HEK293 (cell line): ENCODE measurements at regions not wholly inside any gene's neighbourhood (a gene's known extent, or its start where the extent isn't known, plus 50 kb on each side); places are given as distances from the start of the nearest gene placed in this dataset.

Experiments used
- CTCF ChIA-PET: fragments of 350-600 bp; formaldehyde crosslinking; extraction: SDS; loops from one replicate; lab custom pipeline; 2021; ENCODE audit warnings: antibody characterized with exemption; lab: Yijun Ruan, JAX
- POLR2A ChIA-PET: fragments of 300-600 bp; formaldehyde crosslinking; extraction: SDS; loops from one replicate; lab custom pipeline; 2020; ENCODE audit warnings: antibody characterized with exemption, inconsistent platforms; lab: Yijun Ruan, JAX
- H3K27ac ChIP-seq: fragments of 200-500 bp; sonication (Bioruptor generic); 2 replicates; pipeline ENCODE4 v1.5.1; 2014; ENCODE audit warnings: low read depth, low read length, control low read depth, inconsistent platforms; ENCODE audit errors: extremely low read depth
- H3K36me3 ChIP-seq, 2 experiments: fragments of 200-500 bp in 1 of 2; sonication (Bioruptor generic) in 1 of 2; 1 replicate in 1 of 2; 2 replicates in 1 of 2; pipeline ENCODE4 v1.5.1; 2014 to 2017; ENCODE audit warnings: inconsistent platforms in 2 of 2, low read length in 2 of 2; ENCODE audit not compliant: control insufficient read depth in 2 of 2, insufficient read depth in 1 of 2
- H3K4me1 ChIP-seq: fragments of 200-500 bp; sonication (Bioruptor generic); 2 replicates; pipeline ENCODE4 v1.5.1; 2014; ENCODE audit warnings: mild to moderate bottlenecking, low read length, inconsistent platforms; ENCODE audit not compliant: control insufficient read depth, insufficient read depth
- H3K4me3 ChIP-seq: 2 replicates; pipeline ENCODE4 v1.5.1; 2011; ENCODE audit warnings: low read depth, mild to moderate bottlenecking, control low read depth, low read length, moderate library complexity
- H3K9me3 ChIP-seq: fragments of 200-500 bp; sonication (Bioruptor generic); 2 replicates; pipeline ENCODE4 v1.5.1; 2014; ENCODE audit warnings: low read depth, low read length, inconsistent platforms; ENCODE audit not compliant: control insufficient read depth, insufficient read depth
- ATF2 ChIP-seq: fragments of 450-650 bp; formaldehyde crosslinking; IDR thresholded peaks from 2 replicates; pipeline ENCODE4 v1.5.1; 2016; ENCODE audit warnings: missing biosample characterization, missing genetic modification characterization, low read depth
- BCL11A ChIP-seq: fragments of 450-650 bp; formaldehyde crosslinking; IDR thresholded peaks from 2 replicates; pipeline ENCODE4 v1.5.1; 2016; ENCODE audit warnings: low read depth, missing biosample characterization, missing genetic modification characterization
- BCL11B ChIP-seq: fragments of 450-650 bp; formaldehyde crosslinking; IDR thresholded peaks from 2 replicates; pipeline ENCODE4 v1.5.1; 2016; ENCODE audit warnings: low read depth, missing biosample characterization, missing genetic modification characterization
- HOXC10 ChIP-seq: sonication (generic); formaldehyde crosslinking; IDR thresholded peaks from 2 replicates; pipeline ENCODE4 v1.8.1; 2023; ENCODE audit warnings: mild to moderate bottlenecking, missing genetic modification reagents
- KLF1 ChIP-seq: fragments of 450-650 bp; formaldehyde crosslinking; IDR thresholded peaks from 2 replicates; pipeline ENCODE4 v1.5.1; 2016; ENCODE audit warnings: missing biosample characterization, missing genetic modification characterization
- KLF10 ChIP-seq: fragments of 450-650 bp; IDR thresholded peaks from 2 replicates; pipeline ENCODE4 v1.5.1; 2018; ENCODE audit warnings: missing biosample characterization, mild to moderate bottlenecking, missing genetic modification characterization
- OVOL3 ChIP-seq: fragments of 450-650 bp; formaldehyde crosslinking; IDR thresholded peaks from 2 replicates; pipeline ENCODE4 v1.5.1; 2016; ENCODE audit warnings: missing biosample characterization, missing genetic modification characterization
- ZBTB11 ChIP-seq: fragments of 450-650 bp; formaldehyde crosslinking; conservative IDR thresholded peaks from 2 replicates; pipeline ENCODE4 v1.5.1; 2016; ENCODE audit warnings: low read depth, missing biosample characterization, missing genetic modification characterization
- ZFP37 ChIP-seq: fragments of 450-650 bp; formaldehyde crosslinking; IDR thresholded peaks from 2 replicates; pipeline ENCODE4 v1.5.1; 2016; ENCODE audit warnings: missing biosample characterization, missing genetic modification characterization
- ZFP69B ChIP-seq: fragments of 450-650 bp; formaldehyde crosslinking; IDR thresholded peaks from 2 replicates; pipeline ENCODE4 v1.5.1; 2016; ENCODE audit warnings: missing biosample characterization, missing genetic modification characterization
- ZNF146 ChIP-seq: fragments of 450-650 bp; formaldehyde crosslinking; IDR thresholded peaks from 2 replicates; pipeline ENCODE4 v1.5.1; 2016; ENCODE audit warnings: missing biosample characterization, missing genetic modification characterization
- ZNF18 ChIP-seq: fragments of 450-650 bp; formaldehyde crosslinking; IDR thresholded peaks from 2 replicates; pipeline ENCODE4 v1.5.1; 2016; ENCODE audit warnings: missing biosample characterization, missing genetic modification characterization
- ZNF311 ChIP-seq: fragments of 450-650 bp; formaldehyde crosslinking; IDR thresholded peaks from 2 replicates; pipeline ENCODE4 v1.5.1; 2017; ENCODE audit warnings: missing biosample characterization, missing genetic modification characterization, borderline replicate concordance
- ZNF391 ChIP-seq: fragments of 450-650 bp; formaldehyde crosslinking; IDR thresholded peaks from 2 replicates; pipeline ENCODE4 v1.5.1; 2016; ENCODE audit warnings: low read depth, missing biosample characterization, missing genetic modification characterization, borderline replicate concordance
- ZNF394 ChIP-seq: fragments of 450-650 bp; formaldehyde crosslinking; IDR thresholded peaks from 2 replicates; pipeline ENCODE4 v1.5.1; 2016; ENCODE audit warnings: missing biosample characterization, missing genetic modification characterization, mild to moderate bottlenecking, moderate library complexity, borderline replicate concordance
- ZNF416 ChIP-seq: fragments of 450-650 bp; formaldehyde crosslinking; IDR thresholded peaks from 2 replicates; pipeline ENCODE4 v1.5.1; 2016; ENCODE audit warnings: missing biosample characterization, missing genetic modification characterization
- ZNF473 ChIP-seq: fragments of 450-650 bp; formaldehyde crosslinking; IDR thresholded peaks from 2 replicates; pipeline ENCODE4 v1.5.1; 2017; ENCODE audit warnings: missing biosample characterization, missing genetic modification characterization
- ZNF521 ChIP-seq: fragments of 450-650 bp; formaldehyde crosslinking; IDR thresholded peaks from 2 replicates; pipeline ENCODE4 v1.5.1; 2017; ENCODE audit warnings: missing biosample characterization, mild to moderate bottlenecking, missing genetic modification characterization
- ZNF529 ChIP-seq: fragments of 450-650 bp; formaldehyde crosslinking; IDR thresholded peaks from 2 replicates; pipeline ENCODE4 v1.5.1; 2017; ENCODE audit warnings: missing genetic modification characterization, missing biosample characterization; ENCODE audit not compliant: insufficient replicate concordance
- ZNF530 ChIP-seq: fragments of 450-650 bp; formaldehyde crosslinking; IDR thresholded peaks from 2 replicates; pipeline ENCODE4 v1.5.1; 2016; ENCODE audit warnings: low read depth, missing biosample characterization, missing genetic modification characterization
- ZNF555 ChIP-seq: fragments of 450-650 bp; formaldehyde crosslinking; conservative IDR thresholded peaks from 2 replicates; pipeline ENCODE4 v1.5.1; 2017; ENCODE audit warnings: missing biosample characterization, mild to moderate bottlenecking, missing genetic modification characterization, inconsistent platforms
- ZNF560 ChIP-seq: fragments of 450-650 bp; formaldehyde crosslinking; IDR thresholded peaks from 2 replicates; pipeline ENCODE4 v1.5.1; 2017; ENCODE audit warnings: missing biosample characterization, missing genetic modification characterization, borderline replicate concordance
- ZNF571 ChIP-seq: fragments of 450-650 bp; formaldehyde crosslinking; IDR thresholded peaks from 2 replicates; pipeline ENCODE4 v1.5.0; 2017; ENCODE audit warnings: missing biosample characterization, missing genetic modification characterization
- ZNF585B ChIP-seq: fragments of 450-650 bp; formaldehyde crosslinking; IDR thresholded peaks from 2 replicates; pipeline ENCODE4 v1.5.1; 2016; ENCODE audit warnings: missing biosample characterization, missing genetic modification characterization
- ZNF600 ChIP-seq: fragments of 450-650 bp; formaldehyde crosslinking; IDR thresholded peaks from 2 replicates; pipeline ENCODE4 v1.5.1; 2016; ENCODE audit warnings: missing biosample characterization, missing genetic modification characterization
- ZNF654 ChIP-seq: fragments of 450-650 bp; formaldehyde crosslinking; IDR thresholded peaks from 2 replicates; pipeline ENCODE4 v1.5.1; 2016; ENCODE audit warnings: low read depth, missing biosample characterization, missing genetic modification characterization
- ZNF692 ChIP-seq: fragments of 450-650 bp; formaldehyde crosslinking; IDR thresholded peaks from 2 replicates; pipeline ENCODE4 v1.5.1; 2016; ENCODE audit warnings: missing biosample characterization, missing genetic modification characterization
- ZNF704 ChIP-seq: fragments of 450-650 bp; formaldehyde crosslinking; IDR thresholded peaks from 2 replicates; pipeline ENCODE4 v1.5.1; 2016; ENCODE audit warnings: missing biosample characterization, missing genetic modification characterization
- ZSCAN30 ChIP-seq: fragments of 450-650 bp; IDR thresholded peaks from 2 replicates; pipeline ENCODE4 v1.5.1; 2018; ENCODE audit warnings: missing biosample characterization, mild to moderate bottlenecking, missing genetic modification characterization, moderate library complexity

GRCh38 chr1:59078070-59078800, 218.7 kb upstream of the FGGY start:
- Histone ChIP-seq H3K27ac (peak overlapping the region; percentile 84), H3K4me3 (no peak overlapping the region), H3K4me1 (peaks cover 23% of the 10 kb centered on the region), H3K9me3 (no peaks in the 10 kb centered on the region), H3K36me3 (no peaks in the 10 kb centered on the region)
- ChIA-PET POLR2A (interaction anchor here (0.6 to 3.0 kb wide), 3 partner anchors 294 to 915 kb away, joined by 3 to 13 read pairs (median 5); partner anchors contain the start of gene JUN), CTCF (interaction anchor here (0.5 to 1.3 kb wide), 7 partner anchors 10 to 293 kb away, joined by 3 to 5 read pairs (median 3); no protein-coding TSS in a partner anchor)
- TF ChIP-seq ZNF146 (tag by site-specific recombination) = 0 out of 2 replicates have a peak, but pooled peaks have one; percentile 22
- TF ChIP-seq BCL11A (tag by site-specific recombination) = peak; percentile 88
- TF ChIP-seq BCL11B (tag by site-specific recombination) = peak; percentile 86; the same call in 1 of the 2 replicates
- TF ChIP-seq KLF10 (tag by site-specific recombination) = peak; percentile 86
- no peak for TF ChIP-seq ZNF529 (tag by site-specific recombination)
- no peak for TF ChIP-seq ZNF530 (tag by site-specific recombination)
- TF ChIP-seq HOXC10 (CRISPR knock-in tag) = no peak
- TF ChIP-seq ZSCAN30 (tag by site-specific recombination) = peak; percentile 91
- TF ChIP-seq ZNF394 (tag by site-specific recombination) = peak; percentile 78
- no peak for TF ChIP-seq ZNF416 (tag by site-specific recombination)
- TF ChIP-seq ZNF521 (tag by site-specific recombination) = no peak
- no peak for TF ChIP-seq ZNF704 (tag by site-specific recombination)
- 0 out of 2 replicates have a peak, but pooled peaks have one; percentile 26 for TF ChIP-seq ATF2 (tag by site-specific recombination)
- TF ChIP-seq ZNF18 (tag by site-specific recombination) = peak; percentile 96
- no peak for TF ChIP-seq ZNF473 (tag by site-specific recombination)
- peak; percentile 78; the same call in 1 of the 2 replicates for TF ChIP-seq ZNF692
- peak; percentile 69 for TF ChIP-seq ZFP69B (tag by site-specific recombination)
- TF ChIP-seq ZNF560 (tag by site-specific recombination) = no peak
- no peak for TF ChIP-seq ZNF654 (tag by site-specific recombination)
- no peak for TF ChIP-seq ZNF311 (tag by site-specific recombination)
- TF ChIP-seq ZNF571 = no peak
- 0 out of 2 replicates have a peak, but pooled peaks have one; percentile 35 for TF ChIP-seq ZNF600 (tag by site-specific recombination)
- TF ChIP-seq OVOL3 (tag by site-specific recombination) = peak; percentile 92
- TF ChIP-seq ZNF585B (tag by site-specific recombination) = no peak
- TF ChIP-seq ZBTB11 (tag by site-specific recombination) = no peak; the same call in 1 of the 2 replicates
- no peak for TF ChIP-seq KLF1 (tag by site-specific recombination)
- no peak for TF ChIP-seq ZFP37
- TF ChIP-seq ZNF391 (tag by site-specific recombination) = peak; percentile 86; the same call in 1 of the 2 replicates
- no peak for TF ChIP-seq ZNF555 (tag by site-specific recombination)
